Urinary bladder (tissue), 3 donors: ENCODE measurements at regions not wholly inside any gene's neighbourhood (a gene's known extent, or its start where the extent isn't known, plus 50 kb on each side); places are given as distances from the start of the nearest gene placed in this dataset.

Experiments used
- DNase-seq: peaks from one replicate; pipeline ENCODE4 v3.0.0-alpha.2; 2015; ENCODE audit errors: extremely low spot score
- H3K27ac ChIP-seq: one replicate; pipeline ENCODE4 v1.5.1; 2013; ENCODE audit warnings: low read depth, mild to moderate bottlenecking, moderate library complexity
- H3K36me3 ChIP-seq: one replicate; pipeline ENCODE4 v1.6.1; 2013; ENCODE audit warnings: mild to moderate bottlenecking, moderate library complexity; ENCODE audit not compliant: insufficient read depth
- H3K4me1 ChIP-seq: one replicate; pipeline ENCODE4 v1.6.1; 2013; ENCODE audit warnings: mild to moderate bottlenecking, moderate library complexity; ENCODE audit not compliant: insufficient read depth
- H3K4me3 ChIP-seq: one replicate; pipeline ENCODE4 v1.5.1; 2013; ENCODE audit warnings: low read depth, low read length
- WGBS: extraction: QIAGEN DNeasy Blood & Tissue Kit; methylation state at CpG from one replicate; pipeline ENCODE4 v1.1.7; 2013; 5-methylcytosine and 5-hydroxymethylcytosine counted together
- donor health status: healthy with polysubstance abuse.
- donor health status: healthy.

DNA sequence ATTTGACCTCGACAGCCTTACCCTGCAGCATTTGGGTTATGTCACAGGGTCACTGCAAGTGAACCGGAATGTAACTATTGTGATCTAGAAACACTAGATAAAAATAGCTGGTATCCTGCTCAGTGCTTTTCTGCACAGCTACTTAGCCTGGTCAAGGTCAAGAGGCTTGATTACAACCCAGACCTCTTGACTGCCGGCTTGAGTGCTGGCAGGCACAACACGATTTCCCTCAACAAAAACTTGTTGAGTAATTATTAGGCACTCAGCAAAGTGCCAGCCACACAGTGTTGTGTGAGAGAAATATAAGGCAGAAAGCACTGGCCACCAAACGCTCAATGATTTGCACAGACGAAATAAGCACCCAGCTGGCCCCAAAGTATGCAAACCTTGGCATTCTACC is 156.7 kb downstream of the NUAK1 start:
- Histone ChIP-seq H3K4me1 (no peaks in the 10 kb centered on the region), H3K4me3 (no peak overlapping the region), H3K27ac (no peak overlapping the region), H3K36me3 (no peaks in the 10 kb centered on the region)
- no peak for DNase-seq
- 81% methylated on average over 6 of the region's 6 CpGs for WGBS

DNA sequence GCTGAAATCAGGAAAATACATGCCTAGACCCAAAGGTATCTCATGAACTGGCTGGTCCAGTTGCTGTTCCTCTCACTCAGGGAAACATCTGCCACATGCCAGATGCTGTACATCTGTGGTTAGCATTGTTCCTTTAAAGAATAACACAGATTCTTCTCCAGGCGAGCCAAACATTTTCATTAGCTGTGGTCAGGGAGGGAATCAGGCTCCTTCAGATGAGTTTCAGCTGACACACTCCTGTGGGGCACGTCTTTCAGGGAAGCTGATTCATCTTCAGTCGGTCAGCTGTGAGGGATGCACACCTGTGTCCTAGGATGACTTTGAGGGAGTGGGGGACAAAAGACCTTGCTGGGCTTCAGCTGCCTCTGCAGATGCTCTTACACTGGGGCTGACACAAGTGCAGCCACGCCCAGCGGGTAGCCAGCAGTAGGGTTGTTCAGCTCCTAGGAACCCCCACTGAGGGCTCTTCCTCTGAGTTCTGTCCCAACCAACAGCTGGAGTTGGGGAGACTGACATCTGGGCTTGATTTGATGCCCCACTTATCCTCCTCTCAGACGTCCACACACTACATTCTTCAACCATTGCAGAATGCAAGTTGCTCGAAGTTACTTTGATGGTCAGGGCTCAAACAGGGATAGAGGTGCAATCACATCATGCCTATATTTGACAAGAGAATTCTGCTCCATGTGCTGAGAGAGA is 155.0 kb downstream of the NUAK1 start:
- Histone ChIP-seq H3K4me1 (no peaks in the 10 kb centered on the region), H3K27ac (no peak overlapping the region), H3K4me3 (no peak overlapping the region), H3K36me3 (no peaks in the 10 kb centered on the region)
- no peak for DNase-seq
- WGBS: 75% methylated on average over 7 of the region's 7 CpGs

DNA sequence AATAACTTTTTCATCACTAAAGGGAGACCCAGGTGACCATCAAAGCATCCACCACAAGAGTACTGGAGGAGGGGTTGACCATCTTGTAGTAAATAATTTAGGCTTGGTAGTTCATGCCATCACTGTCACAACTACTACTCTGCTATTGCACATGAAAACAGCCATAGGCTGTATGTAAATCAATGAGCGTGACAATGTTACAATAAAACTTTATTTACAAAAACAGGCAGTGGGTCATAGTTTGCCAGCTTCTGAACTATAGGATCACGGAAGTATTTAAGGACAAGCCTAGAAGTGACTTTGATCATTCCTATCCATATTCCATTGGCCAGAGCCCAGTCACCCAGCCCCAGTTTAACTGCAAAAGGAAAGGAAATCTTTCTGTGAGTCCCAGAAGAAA is 153.4 kb downstream of the NUAK1 start:
- Histone ChIP-seq H3K4me1 (no peaks in the 10 kb centered on the region), H3K27ac (no peak overlapping the region), H3K36me3 (no peaks in the 10 kb centered on the region), H3K4me3 (no peak overlapping the region)
- DNase-seq: no peak
- WGBS: 68% methylated on average over 2 of the region's 2 CpGs

DNA sequence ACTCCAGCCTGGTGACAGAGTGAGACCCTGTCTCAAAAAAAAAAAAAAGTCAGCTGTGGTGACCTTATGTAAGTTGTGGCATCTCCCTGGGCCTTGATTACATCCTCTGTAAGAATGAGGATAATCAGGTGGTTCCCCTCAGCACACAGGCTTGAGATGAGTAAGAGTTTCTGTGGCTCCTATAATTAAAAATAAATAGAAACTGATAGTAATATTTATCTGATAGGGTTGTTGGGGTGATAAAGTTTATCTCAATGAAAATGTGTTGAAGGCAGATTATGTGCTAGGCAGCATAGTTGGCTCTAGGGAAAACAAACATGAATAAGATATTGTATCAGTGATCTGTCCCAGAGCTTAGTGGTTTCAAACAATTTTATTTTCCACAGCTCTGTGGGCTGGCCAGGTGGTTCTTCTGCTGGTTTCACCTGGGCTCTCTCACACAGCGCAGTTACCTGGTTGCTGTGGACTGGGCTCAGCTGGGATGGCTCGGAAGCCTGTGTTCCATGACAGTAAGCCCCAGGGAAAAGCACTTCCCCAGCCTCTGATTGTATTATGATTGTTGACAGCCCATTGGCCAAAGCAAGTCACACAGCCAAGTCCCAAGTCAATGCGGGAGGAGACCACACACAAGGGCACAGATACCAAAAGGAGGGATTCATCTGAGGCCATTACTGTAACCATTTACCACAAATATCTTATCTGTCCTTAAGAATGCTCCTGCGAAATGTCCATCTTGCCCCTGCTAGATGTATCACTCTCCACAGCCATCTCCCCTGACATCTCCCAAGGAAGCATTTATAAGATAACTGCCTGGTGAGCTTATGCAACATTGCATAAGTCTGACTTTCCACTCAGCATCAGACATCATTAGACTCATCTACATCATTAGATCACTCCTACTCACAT is 151.7 kb downstream of the NUAK1 start:
- H3K27ac ChIP-seq: no peak overlapping the region
- H3K4me1 ChIP-seq: no peaks in the 10 kb centered on the region
- DNase-seq: no peak
- 73% methylated on average over 4 of the region's 4 CpGs for WGBS
- H3K36me3 ChIP-seq: no peaks in the 10 kb centered on the region
- H3K4me3 ChIP-seq: no peak overlapping the region

DNA sequence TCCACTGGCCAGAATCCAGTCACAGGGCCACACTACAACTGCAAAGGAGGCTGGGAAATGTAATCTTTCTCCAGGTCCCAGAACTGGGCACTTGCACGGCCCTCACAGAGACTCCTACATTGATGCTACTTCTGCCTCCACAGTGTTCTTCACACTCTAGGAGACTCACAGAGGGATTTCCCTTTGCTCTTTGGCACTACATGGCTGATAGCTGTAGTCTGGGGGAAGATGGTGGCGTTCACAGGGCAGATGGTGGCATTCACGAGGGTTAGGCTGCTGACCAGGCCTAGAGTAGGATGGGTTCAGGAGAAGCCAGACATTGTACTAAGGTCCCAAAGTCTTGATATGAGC is 151.1 kb downstream of the NUAK1 start:
- H3K4me3 ChIP-seq: no peak overlapping the region
- no peak overlapping the region for H3K27ac ChIP-seq
- 94% methylated on average over 3 of the region's 3 CpGs for WGBS
- H3K4me1 ChIP-seq: no peaks in the 10 kb centered on the region
- no peaks in the 10 kb centered on the region for H3K36me3 ChIP-seq
- no peak for DNase-seq

DNA sequence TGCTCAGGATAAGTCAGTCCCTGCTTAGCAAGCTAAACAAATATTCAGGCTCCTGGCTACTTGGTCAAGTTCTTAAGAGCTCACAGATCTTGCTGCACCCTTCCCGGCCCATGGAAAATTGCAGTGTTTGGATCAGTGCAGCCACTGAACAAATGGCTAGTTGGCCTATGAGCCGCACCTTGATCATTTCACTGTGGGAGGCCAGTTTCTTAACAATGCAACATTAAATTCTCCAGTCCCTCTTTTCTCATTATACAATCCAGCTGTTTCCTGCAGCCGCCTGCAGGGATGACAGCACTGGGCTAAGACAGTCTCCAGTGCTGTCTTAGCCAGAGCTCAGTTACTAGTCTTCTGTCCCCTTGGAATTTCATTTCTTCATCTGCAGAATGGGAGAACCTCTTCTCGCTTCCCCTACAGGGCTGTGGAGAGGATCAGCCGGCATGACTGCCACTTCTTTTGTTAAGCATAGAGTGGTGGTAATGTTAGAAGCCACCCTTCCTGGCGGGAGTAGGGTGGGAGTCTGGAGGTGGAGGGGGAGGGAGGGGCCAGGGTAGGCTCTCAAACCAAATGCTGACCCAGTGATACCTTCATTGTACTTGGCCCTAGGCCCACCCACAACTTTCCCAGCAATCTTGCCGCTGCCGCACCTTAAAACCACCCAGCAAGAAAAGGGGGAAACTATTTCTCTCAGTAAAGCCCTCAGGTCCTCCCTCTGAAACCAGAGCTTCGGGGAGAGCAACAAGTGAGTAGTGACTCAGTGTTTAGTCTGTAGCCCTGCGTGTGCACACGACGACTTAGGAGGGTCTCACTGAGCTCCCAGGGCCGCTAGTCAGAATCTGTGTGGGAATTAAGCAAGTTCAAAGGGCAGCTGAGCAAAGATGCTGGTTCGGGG is 145.7 kb downstream of the NUAK1 start:
- 43% methylated on average over 14 of the region's 14 CpGs for WGBS
- DNase-seq: no peak
- no peak overlapping the region for H3K4me3 ChIP-seq
- no peak overlapping the region for H3K27ac ChIP-seq
- no peaks in the 10 kb centered on the region for H3K36me3 ChIP-seq
- no peaks in the 10 kb centered on the region for H3K4me1 ChIP-seq

DNA sequence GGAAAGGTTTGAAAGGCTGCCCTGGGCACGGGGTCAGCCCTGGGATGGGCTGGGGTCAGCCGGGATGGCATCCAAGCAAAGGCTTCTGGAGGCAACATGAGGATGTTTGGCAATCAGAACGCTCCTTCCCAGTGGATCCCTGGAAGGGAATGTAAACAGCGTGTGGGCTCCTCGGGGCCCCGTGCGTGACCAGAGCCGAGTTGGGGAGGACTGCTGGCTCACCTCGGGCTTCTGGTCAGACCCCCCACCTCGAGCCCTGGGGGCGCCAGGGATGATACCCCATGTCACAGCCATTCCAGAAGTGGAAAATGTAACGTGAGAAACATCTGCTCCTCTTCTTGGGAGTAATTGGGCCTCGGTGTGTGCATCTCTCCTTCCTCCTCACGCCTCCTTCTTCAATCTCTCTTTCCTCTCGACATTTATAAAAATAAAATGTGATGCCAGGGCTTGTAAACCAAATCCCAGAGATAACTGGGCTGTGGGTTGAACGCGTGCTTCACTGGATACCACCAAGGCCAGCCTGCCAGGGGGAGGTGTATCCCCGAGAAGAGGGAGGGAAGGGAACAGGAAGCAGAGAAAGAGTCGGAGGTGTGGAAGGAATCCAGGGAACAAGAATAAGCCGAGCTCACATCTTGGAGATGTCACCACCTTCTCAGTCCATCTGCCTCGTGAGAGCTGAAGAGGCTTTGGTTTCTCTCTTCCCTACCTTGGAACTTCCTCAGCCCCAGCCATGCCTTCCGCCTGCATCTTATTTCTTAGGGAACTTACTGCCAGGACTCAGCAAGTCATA is 144.8 kb downstream of the NUAK1 start:
- H3K4me3 ChIP-seq: no peak overlapping the region
- H3K27ac ChIP-seq: no peak overlapping the region
- H3K36me3 ChIP-seq: no peaks in the 10 kb centered on the region
- 29% methylated on average over 22 of the region's 22 CpGs for WGBS
- no peak for DNase-seq
- no peaks in the 10 kb centered on the region for H3K4me1 ChIP-seq

DNA sequence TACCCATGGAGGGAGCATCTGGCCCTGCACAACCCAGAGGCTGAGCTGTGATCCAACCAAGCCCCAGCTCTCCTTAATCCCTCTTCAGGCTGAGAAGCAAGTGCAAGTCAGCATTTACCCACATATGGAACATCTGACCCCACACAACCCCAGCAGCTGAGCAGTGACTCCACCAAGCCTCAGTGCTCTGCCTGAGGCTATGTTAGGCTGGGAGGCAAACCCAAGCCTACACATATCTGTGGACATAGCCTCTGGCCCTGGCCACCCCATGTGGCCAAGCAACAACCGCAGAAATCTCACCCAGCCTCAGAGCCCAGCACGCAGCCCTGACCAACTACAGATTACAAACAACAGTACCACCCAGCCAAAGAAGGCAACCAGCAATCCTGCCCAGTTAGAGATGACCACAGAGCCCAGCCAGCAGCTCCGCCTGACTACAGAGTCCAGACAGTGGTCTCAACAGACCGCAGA is 142.8 kb downstream of the NUAK1 start:
- Histone ChIP-seq H3K4me1 (no peaks in the 10 kb centered on the region), H3K27ac (no peak overlapping the region), H3K4me3 (no peak overlapping the region), H3K36me3 (no peaks in the 10 kb centered on the region)
- no peak for DNase-seq
- WGBS: 99% methylated on average over 4 of the region's 4 CpGs

DNA sequence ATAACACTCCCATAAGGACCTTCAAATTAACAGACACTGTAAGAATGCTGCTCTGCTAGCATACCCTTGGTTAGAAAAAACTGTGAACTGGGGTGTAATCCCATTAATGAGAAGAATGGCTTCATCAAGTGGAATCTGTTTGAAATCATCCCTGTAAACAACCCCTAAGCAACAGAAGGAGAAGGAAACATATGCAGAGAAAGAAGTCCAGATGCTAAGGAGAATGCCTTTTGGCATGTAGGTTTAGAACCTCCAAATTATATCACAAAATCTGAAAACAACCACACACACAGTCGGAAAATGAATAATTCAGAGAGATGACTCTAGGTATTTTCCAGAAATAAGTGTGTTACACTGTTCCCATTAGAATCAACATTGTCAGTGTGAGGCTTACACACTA is 140.2 kb downstream of the NUAK1 start:
- no peak overlapping the region for H3K27ac ChIP-seq
- WGBS: 83% methylated on average over 1 of the region's 1 CpG

DNA sequence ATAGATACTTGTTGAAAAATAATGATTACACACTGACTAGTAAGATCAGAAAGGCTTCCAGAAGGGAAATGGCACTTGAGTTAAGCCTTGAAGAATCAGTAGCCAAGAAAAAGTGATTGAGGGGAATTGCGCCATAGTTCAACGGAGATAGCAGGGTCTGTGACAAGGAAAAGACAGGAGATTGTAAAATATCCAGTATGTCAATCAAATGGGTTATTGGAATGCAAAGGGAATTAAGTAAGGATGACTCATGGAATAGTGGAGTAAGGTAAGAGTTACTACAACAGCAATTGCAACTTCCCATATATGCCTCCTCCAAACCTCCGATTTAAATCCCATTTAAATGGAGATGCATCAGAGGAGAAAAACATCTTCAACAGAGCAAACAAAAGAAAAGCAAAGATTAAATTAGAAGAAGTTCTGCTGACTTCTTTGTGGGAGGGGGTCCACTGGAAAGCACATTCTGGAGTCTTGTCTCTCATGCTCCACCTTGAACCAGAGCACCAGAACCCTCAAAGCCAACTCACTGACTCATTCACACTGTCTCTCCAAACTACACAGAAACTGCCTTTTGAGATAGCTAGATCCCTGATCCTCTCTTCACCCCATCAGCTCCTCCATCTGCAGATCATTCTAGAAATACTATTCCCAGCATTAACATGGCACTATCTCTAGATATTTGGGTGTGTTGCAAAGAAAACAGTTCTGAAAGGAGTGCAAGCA is 138.2 kb downstream of the NUAK1 start:
- H3K4me1 ChIP-seq: no peaks in the 10 kb centered on the region
- H3K4me3 ChIP-seq: no peak overlapping the region
- no peaks in the 10 kb centered on the region for H3K36me3 ChIP-seq
- 95% methylated on average over 3 of the region's 3 CpGs for WGBS
- DNase-seq: no peak
- H3K27ac ChIP-seq: no peak overlapping the region

More for the DNA sequence above, 140.2 kb downstream of the NUAK1 start:
- DNase-seq: no peak
- H3K4me3 ChIP-seq: no peak overlapping the region
- H3K4me1 ChIP-seq: no peaks in the 10 kb centered on the region
- H3K36me3 ChIP-seq: no peaks in the 10 kb centered on the region

DNA sequence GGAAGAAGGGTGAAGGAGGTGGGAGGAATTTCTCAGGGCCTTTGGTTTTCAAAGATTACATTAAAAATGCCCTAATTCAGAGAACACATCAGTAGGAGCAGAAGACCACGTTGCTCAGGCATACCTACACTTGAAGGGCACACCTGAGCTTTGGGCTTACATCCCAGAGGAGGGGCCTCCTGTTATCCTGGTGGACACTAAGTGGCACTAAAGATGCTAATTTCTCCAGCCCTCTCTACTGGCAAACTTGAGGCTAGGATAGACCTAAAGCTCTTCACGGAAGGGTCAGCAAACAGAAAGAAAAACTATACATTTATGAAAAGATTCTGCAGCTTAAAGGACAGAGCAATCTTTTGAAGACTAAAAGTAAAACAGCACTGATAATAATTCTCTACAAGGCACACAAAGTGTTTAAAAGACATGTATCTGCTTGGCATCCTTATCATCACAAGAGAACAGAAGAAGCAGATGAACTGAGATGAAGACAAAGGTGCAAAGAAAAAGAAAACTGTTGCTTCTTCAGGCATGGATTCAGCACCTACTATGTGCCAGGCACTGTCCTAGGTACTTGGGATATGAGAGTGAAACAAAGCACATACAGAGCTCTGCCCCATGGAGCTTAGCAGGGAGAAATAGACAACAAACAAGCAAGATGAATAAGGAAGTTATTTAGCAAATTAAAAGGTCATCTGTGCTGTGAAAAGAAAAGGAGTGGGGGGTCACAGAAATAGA is 137.5 kb downstream of the NUAK1 start:
- 79% methylated on average over 2 of the region's 2 CpGs for WGBS
- Histone ChIP-seq H3K36me3 (no peaks in the 10 kb centered on the region), H3K4me1 (peaks cover 1% of the 10 kb centered on the region), H3K4me3 (no peak overlapping the region), H3K27ac (no peak overlapping the region)
- DNase-seq: no peak

DNA sequence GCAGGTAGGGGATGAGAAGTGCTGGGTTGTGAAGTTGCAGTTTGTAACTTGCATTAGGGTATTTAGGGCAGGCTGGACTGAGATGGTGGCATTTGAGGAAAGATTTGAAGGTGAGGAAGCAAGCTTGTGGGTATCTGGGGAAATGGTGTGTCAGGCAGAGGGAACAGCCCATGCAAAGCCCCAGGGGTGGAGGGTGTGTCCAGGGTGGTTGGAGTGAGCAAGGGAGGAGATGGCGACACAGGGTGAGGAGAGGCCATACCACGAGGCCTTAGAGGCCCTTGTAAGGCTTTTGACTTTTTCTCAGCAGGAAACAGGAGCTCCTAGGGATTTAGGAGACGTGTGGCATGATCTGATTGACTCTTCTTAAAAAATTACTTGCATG is 136.9 kb downstream of the NUAK1 start:
- no peaks in the 10 kb centered on the region for H3K36me3 ChIP-seq
- 94% methylated on average over 3 of the region's 3 CpGs for WGBS
- DNase-seq: no peak
- no peak overlapping the region for H3K27ac ChIP-seq
- H3K4me1 ChIP-seq: peaks cover 1% of the 10 kb centered on the region
- H3K4me3 ChIP-seq: no peak overlapping the region
